ENCODE measurements at regions not wholly inside any gene's neighbourhood (a gene's known extent, or its start where the extent isn't known, plus 50 kb on each side); places are given as distances from the start of the nearest gene placed in this dataset.
"Not testable (repeated sequence)": the region's sequence is repeated elsewhere in the genome, so short reads cannot be mapped to it uniquely, and the experiment has no call there.

GRCh38 chr6:112912416-112913101, 565.4 kb downstream of the RFPL4B start:
- DNase-seq (ENCODE audit: low spot score), result no peak
- TF ChIP-seq CTCF (IDR thresholded peaks at IDR 0.05), result no peak
- Histone ChIP-seq H3K4me3 (no peak overlapping the region), H3K27ac (peak overlapping the region in 1 of 2 donors; percentile 6)

- H3K27ac ChIP-seq; DNase-seq (ENCODE audit: low spot score); H3K4me3 ChIP-seq: not testable (repeated sequence)
Observed at GRCh38 chr6:112919744-112920143, 572.6 kb downstream of the RFPL4B start.

GRCh38 chr6:112920994-112921393, 573.9 kb downstream of the RFPL4B start:
- no peak for DNase-seq (ENCODE audit: low spot score)
- no peak for TF ChIP-seq CTCF (IDR thresholded peaks at IDR 0.05)

GRCh38 chr6:112923940-112924587, 576.9 kb downstream of the RFPL4B start:
- DNase-seq (ENCODE audit: low spot score), result no peak
- TF ChIP-seq CTCF (IDR thresholded peaks at IDR 0.05), result no peak
- Histone ChIP-seq H3K27ac (no peak overlapping the region), H3K4me3 (no peak overlapping the region)

More at GRCh38 chr6:112920994-112921393, 573.9 kb downstream of the RFPL4B start:
- no peak overlapping the region for H3K27ac ChIP-seq
- H3K4me3 ChIP-seq, result no peak overlapping the region

- Histone ChIP-seq H3K27ac (no peak overlapping the region), H3K4me3 (no peak overlapping the region)
- no peak for TF ChIP-seq CTCF (IDR thresholded peaks at IDR 0.05)
- DNase-seq (ENCODE audit: low spot score), result no peak
Observed at GRCh38 chr6:112925702-112926101, 578.6 kb downstream of the RFPL4B start.

- no peak for DNase-seq (ENCODE audit: low spot score)
- no peak overlapping the region for H3K4me3 ChIP-seq
- H3K27ac ChIP-seq, result no peak overlapping the region
- TF ChIP-seq CTCF (IDR thresholded peaks at IDR 0.05), result no peak
Observed at GRCh38 chr6:112927641-112928320, 580.7 kb downstream of the RFPL4B start.

GRCh38 chr6:112929641-112930040, 582.5 kb downstream of the RFPL4B start:
- DNase-seq (ENCODE audit: low spot score), result no peak
- TF ChIP-seq CTCF (IDR thresholded peaks at IDR 0.05), result no peak
- H3K4me3 ChIP-seq, result no peak overlapping the region
- H3K27ac ChIP-seq, result no peak overlapping the region
